TTC549 (cell line): ENCODE measurements at regions not wholly inside any gene's neighbourhood (a gene's known extent, or its start where the extent isn't known, plus 50 kb on each side); places are given as distances from the start of the nearest gene placed in this dataset.
"Not testable (repeated sequence)": the region's sequence is repeated elsewhere in the genome, so short reads cannot be mapped to it uniquely, and the experiment has no call there.

ENCODE experiments used
- FAIRE-seq: peaks from 2 replicates; lab custom pipeline; 2012; peaks lifted over from hg19 to GRCh38; lab: Jason Lieb, UNC

- FAIRE-seq: no peak
Measured at GRCh38 chr9:28491121-28491520, 917.8 kb upstream of the C9orf72 start.

- not testable (repeated sequence) for FAIRE-seq
Measured at GRCh38 chr9:28498168-28498567, 924.9 kb upstream of the C9orf72 start.

GRCh38 chr9:28502189-28502588, 928.9 kb upstream of the C9orf72 start:
- FAIRE-seq: no peak

GRCh38 chr9:28502741-28503140, 929.5 kb upstream of the C9orf72 start:
- FAIRE-seq: no peak

- no peak for FAIRE-seq
Measured at GRCh38 chr9:28503573-28503972, 930.3 kb upstream of the C9orf72 start.

GRCh38 chr9:28518439-28518838, 945.2 kb upstream of the C9orf72 start:
- no peak for FAIRE-seq

- not testable (repeated sequence) for FAIRE-seq
Measured at GRCh38 chr9:28524309-28524708, 951.0 kb upstream of the C9orf72 start.

GRCh38 chr9:28528049-28528448, 954.8 kb upstream of the C9orf72 start:
- no peak for FAIRE-seq

GRCh38 chr9:28538132-28538531, 964.9 kb upstream of the C9orf72 start:
- FAIRE-seq: no peak

GRCh38 chr9:28539434-28540070, 966.3 kb upstream of the C9orf72 start:
- FAIRE-seq: no peak

- no peak for FAIRE-seq
Measured at GRCh38 chr9:28542928-28543327, 969.6 kb upstream of the C9orf72 start.

GRCh38 chr9:28547527-28547926, 974.2 kb upstream of the C9orf72 start:
- no peak for FAIRE-seq

GRCh38 chr9:28563291-28563934, 990.1 kb upstream of the C9orf72 start:
- no peak for FAIRE-seq

GRCh38 chr9:28583832-28584231, 1010.6 kb upstream of the C9orf72 start:
- FAIRE-seq: no peak

GRCh38 chr9:28584542-28584941, 1011.3 kb upstream of the C9orf72 start:
- FAIRE-seq: no peak

GRCh38 chr9:28587052-28587451, 1013.8 kb upstream of the C9orf72 start:
- no peak for FAIRE-seq

GRCh38 chr9:28598408-28598807, 1025.1 kb upstream of the C9orf72 start:
- FAIRE-seq: no peak

- FAIRE-seq: no peak
Measured at GRCh38 chr9:28600226-28600625, 1026.9 kb upstream of the C9orf72 start.

GRCh38 chr9:28607843-28608242, 1034.6 kb upstream of the C9orf72 start:
- FAIRE-seq: no peak

GRCh38 chr9:28610339-28610738, 1037.1 kb upstream of the C9orf72 start:
- FAIRE-seq: no peak

GRCh38 chr9:28616310-28616709, 1043.0 kb upstream of the C9orf72 start:
- no peak for FAIRE-seq

GRCh38 chr9:28620011-28620410, 1046.7 kb upstream of the C9orf72 start:
- no peak for FAIRE-seq

- no peak for FAIRE-seq
Measured at GRCh38 chr9:28620661-28621060, 1047.4 kb upstream of the C9orf72 start.

- no peak for FAIRE-seq
Measured at GRCh38 chr9:28624771-28625170, 1051.5 kb upstream of the C9orf72 start.
